Stomach (tissue), 8 donors: ENCODE measurements at regions not wholly inside any gene's neighbourhood (a gene's known extent, or its start where the extent isn't known, plus 50 kb on each side); places are given as distances from the start of the nearest gene placed in this dataset.

Experiments
- DNase-seq, 2 donors: peaks; one replicate each; pipeline versions ENCODE4 v3.0.0 to v3.0.0-alpha.2; 2013 to 2019
- H3K27ac ChIP-seq, 5 donors: fragments of 200-600 bp in 4 of 5; sonication (generic) in 4 of 5; one replicate each; pipeline ENCODE4 v1.5.1; 2013 to 2019; ENCODE audit warnings: mild to moderate bottlenecking in 1 of 5, moderate library complexity in 1 of 5
- H3K27me3 ChIP-seq, 3 donors: fragments of 200-600 bp; sonication (generic); one replicate each; pipeline ENCODE4 v1.5.1; 2017 to 2019; ENCODE audit warnings: mixed run types in 1 of 3
- H3K36me3 ChIP-seq, 4 donors: fragments of 200-600 bp; sonication (generic); 1 replicate in 3 of 4; 2 replicates in 1 of 4; pipeline ENCODE4 v1.5.1; 2016 to 2019
- H3K4me1 ChIP-seq, 4 donors: fragments of 200-600 bp; sonication (generic); one replicate each; pipeline ENCODE4 v1.5.1; 2016 to 2019
- H3K4me3 ChIP-seq, 4 donors: fragments of 200-600 bp; sonication (generic) in 3 of 4; one replicate each; pipeline ENCODE4 v1.5.1; 2016 to 2019; ENCODE audit warnings: mild to moderate bottlenecking in 1 of 4
- H3K9me3 ChIP-seq, 4 donors: fragments of 200-600 bp; sonication (generic); one replicate each; pipeline ENCODE4 v1.5.1; 2016 to 2019
- CTCF ChIP-seq, 7 experiments: fragments of 450-650 bp in 4 of 7; fragments of 200-600 bp in 3 of 7; sonication (generic) in 3 of 7; IDR thresholded peaks; one replicate each; pipeline ENCODE4 v1.5.1; 2016 to 2019; ENCODE audit warnings: antibody characterized with exemption in 7 of 7, control low read depth in 2 of 7, mild to moderate bottlenecking in 1 of 7
- EP300 ChIP-seq: sonication (generic); formaldehyde crosslinking; IDR thresholded peaks from one replicate; pipeline ENCODE4 v1.6.1; 2017; ENCODE audit warnings: antibody characterized with exemption
- POLR2A ChIP-seq, 4 donors: fragments of 450-650 bp; IDR thresholded peaks; one replicate each; pipeline ENCODE4 v1.6.1; 2016; ENCODE audit warnings: antibody characterized with exemption in 4 of 4, control low read depth in 2 of 4, mild to moderate bottlenecking in 1 of 4, moderate library complexity in 1 of 4
- POLR2AphosphoS5 ChIP-seq, 3 donors: sonication (generic); formaldehyde crosslinking; IDR thresholded peaks; one replicate each; pipeline ENCODE4 v1.6.1; 2016; ENCODE audit warnings: antibody characterized with exemption in 3 of 3
- WGBS, 5 donors: extraction: QIAGEN DNeasy Blood & Tissue Kit in 3 of 5; methylation state at CpG; one replicate each; pipeline versions ENCODE4 v1.1.5 to v1.1.7; 2013 to 2018; 5-methylcytosine and 5-hydroxymethylcytosine counted together
- intact Hi-C: fragments of 100-400 bp; cut with DNase I; formaldehyde crosslinking; loops from one replicate; pipeline ENCODE4 v1.15.1; 2023; ENCODE audit warnings: low total_unique reads
- donor health status: healthy with polysubstance abuse.
- donor health status: Bipolar disorder and iron deficiency.
- donor health status: healthy.

GRCh38 chr10:4033341-4033896 lies 248.4 kb upstream of the KLF6 start:
- H3K4me1 ChIP-seq = peaks cover 0 to 17% (median 6%) of the 10 kb centered on the region in 4 donors
- no peaks in the 10 kb centered on the region for H3K9me3 ChIP-seq
- H3K27ac ChIP-seq = peak overlapping the region in 1 of 5 donors; percentile 35
- intact Hi-C loops = no loop called here
- no peak for TF ChIP-seq EP300
- TF ChIP-seq POLR2AphosphoS5 (IDR thresholded peaks at IDR 0.05) = no peak
- no peak for TF ChIP-seq CTCF (IDR thresholded peaks at IDR 0.05)
- no peak for TF ChIP-seq POLR2A (IDR thresholded peaks at IDR 0.05)
- 68 to 84% (median 78%) methylated on average over 8 of the region's 8 CpGs for WGBS, 5 donors
- no peak for DNase-seq
- H3K27me3 ChIP-seq = no peaks in the 10 kb centered on the region
- H3K4me3 ChIP-seq = no peak overlapping the region
- no peaks in the 10 kb centered on the region for H3K36me3 ChIP-seq

GRCh38 chr10:4029866-4030265 lies 244.9 kb upstream of the KLF6 start:
- Histone ChIP-seq H3K4me3 (no peak overlapping the region), H3K4me1 (peaks cover 0 to 11% (median 2%) of the 10 kb centered on the region in 4 donors), H3K9me3 (no peaks in the 10 kb centered on the region), H3K27me3 (no peaks in the 10 kb centered on the region), H3K36me3 (no peaks in the 10 kb centered on the region), H3K27ac (no peak overlapping the region)
- TF ChIP-seq POLR2AphosphoS5 (IDR thresholded peaks at IDR 0.05) (no peak), EP300 (no peak), POLR2A (IDR thresholded peaks at IDR 0.05) (no peak), CTCF (IDR thresholded peaks at IDR 0.05) (no peak)
- WGBS, 5 donors = 81 to 87% (median 81%) methylated on average over 8 of the region's 8 CpGs
- DNase-seq = no peak
- intact Hi-C loops = no loop called here

- 92 to 97% (median 95%) methylated on average over 6 of the region's 6 CpGs for WGBS, 5 donors
Observed at GRCh38 chr10:4028854-4029583, 244.0 kb upstream of the KLF6 start.

GRCh38 chr10:4028027-4028471 lies 243.0 kb upstream of the KLF6 start:
- no peak for TF ChIP-seq POLR2A (IDR thresholded peaks at IDR 0.05)
- TF ChIP-seq POLR2AphosphoS5 (IDR thresholded peaks at IDR 0.05) = no peak
- no peak for TF ChIP-seq CTCF (IDR thresholded peaks at IDR 0.05)
- no peak for TF ChIP-seq EP300
- 57 to 90% (median 75%) methylated on average over 5 of the region's 5 CpGs for WGBS, 5 donors
- DNase-seq = no peak
- Histone ChIP-seq H3K27ac (no peak overlapping the region), H3K9me3 (no peaks in the 10 kb centered on the region), H3K36me3 (no peaks in the 10 kb centered on the region), H3K4me1 (no peaks in the 10 kb centered on the region), H3K27me3 (no peaks in the 10 kb centered on the region), H3K4me3 (no peak overlapping the region)
- intact Hi-C loops = no loop called here

More at GRCh38 chr10:4028854-4029583, 244.0 kb upstream of the KLF6 start:
- no peak for DNase-seq
- no peaks in the 10 kb centered on the region for H3K27me3 ChIP-seq
- H3K27ac ChIP-seq = no peak overlapping the region
- no peak overlapping the region for H3K4me3 ChIP-seq
- no peak for TF ChIP-seq POLR2A (IDR thresholded peaks at IDR 0.05)
- TF ChIP-seq EP300 = no peak
- TF ChIP-seq POLR2AphosphoS5 (IDR thresholded peaks at IDR 0.05) = no peak
- no peak for TF ChIP-seq CTCF (IDR thresholded peaks at IDR 0.05)
- H3K9me3 ChIP-seq = no peaks in the 10 kb centered on the region
- no peaks in the 10 kb centered on the region for H3K36me3 ChIP-seq
- H3K4me1 ChIP-seq = peaks cover 0 to 2% (median 0%) of the 10 kb centered on the region in 4 donors
- intact Hi-C loops = no loop called here
